GM23338 (cell line): ENCODE measurements at regions not wholly inside any gene's neighbourhood (a gene's known extent, or its start where the extent isn't known, plus 50 kb on each side); places are given as distances from the start of the nearest gene placed in this dataset.
"Not testable (repeated sequence)": the region's sequence is repeated elsewhere in the genome, so short reads cannot be mapped to it uniquely, and the experiment has no call there.

Experiments used
- CREB1 ChIP-seq: fragments of 250-450 bp; sonication (Bioruptor Pico); IDR thresholded peaks from 2 replicates; pipeline ENCODE4 v1.5.0; 2020; ENCODE audit warnings: low read depth, mild to moderate bottlenecking, moderate library complexity
- EZH2 ChIP-seq: fragments of 200-600 bp; sonication (generic); IDR thresholded peaks from one replicate; pipeline ENCODE4 v1.8.0; 2017; ENCODE audit warnings: antibody characterized with exemption, mild to moderate bottlenecking, low read depth; ENCODE audit not compliant: unreplicated experiment
- NANOG ChIP-seq: IDR thresholded peaks from 2 replicates; pipeline ENCODE4 v1.6.1; 2016; ENCODE audit warnings: antibody characterized with exemption, borderline replicate concordance
- POLR2AphosphoS5 ChIP-seq: IDR thresholded peaks from 2 replicates; pipeline ENCODE4 v1.6.1; 2016; ENCODE audit warnings: antibody characterized with exemption, low read depth
- STAT1 ChIP-seq: IDR thresholded peaks from one replicate; pipeline ENCODE4 v1.6.1; 2016; ENCODE audit warnings: antibody characterized with exemption; ENCODE audit not compliant: unreplicated experiment
- ZNF462 ChIP-seq: fragments of 250-450 bp; sonication (Bioruptor Pico); IDR thresholded peaks from 2 replicates; pipeline ENCODE4 v1.5.0; 2020; ENCODE audit warnings: mild to moderate bottlenecking, moderate library complexity
- TF ChIP-seq, protein P1 (sequence below), 2 experiments: fragments of 200-600 bp in 1 of 2; sonication (generic) in 1 of 2; conservative IDR thresholded peaks; 2 replicates each; pipeline versions ENCODE4 v1.5.1 to v1.6.1; 2016 to 2017; ENCODE audit warnings: antibody characterized with exemption in 2 of 2, low read depth in 2 of 2, mild to moderate bottlenecking in 2 of 2, moderate library complexity in 1 of 2

DNA sequence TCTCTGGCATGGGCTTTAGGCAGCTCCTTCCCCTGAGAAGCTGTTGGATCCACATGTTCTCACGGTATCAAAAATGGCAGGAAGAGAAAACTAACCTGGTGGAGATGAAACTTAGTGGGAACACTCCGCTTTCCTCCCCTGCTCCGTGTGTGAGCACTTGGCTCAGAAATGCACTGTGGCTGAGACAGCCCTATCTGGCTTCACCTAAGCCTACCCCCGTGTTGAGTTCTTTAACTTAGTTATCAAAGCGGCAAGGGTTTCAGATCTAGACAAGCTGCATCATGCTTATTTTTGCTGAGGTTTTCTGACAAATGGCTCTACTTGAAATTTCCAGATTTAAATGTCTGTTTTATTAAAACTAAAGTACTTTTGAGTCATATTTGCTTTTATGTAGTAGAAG is 221.6 kb upstream of the PLGLB2 start:
- TF ChIP-seq EZH2; STAT1; POLR2AphosphoS5; CREB1; NANOG; ZNF462 (CRISPR knock-in tag): not testable (repeated sequence)
- TF ChIP-seq, protein P1, sequence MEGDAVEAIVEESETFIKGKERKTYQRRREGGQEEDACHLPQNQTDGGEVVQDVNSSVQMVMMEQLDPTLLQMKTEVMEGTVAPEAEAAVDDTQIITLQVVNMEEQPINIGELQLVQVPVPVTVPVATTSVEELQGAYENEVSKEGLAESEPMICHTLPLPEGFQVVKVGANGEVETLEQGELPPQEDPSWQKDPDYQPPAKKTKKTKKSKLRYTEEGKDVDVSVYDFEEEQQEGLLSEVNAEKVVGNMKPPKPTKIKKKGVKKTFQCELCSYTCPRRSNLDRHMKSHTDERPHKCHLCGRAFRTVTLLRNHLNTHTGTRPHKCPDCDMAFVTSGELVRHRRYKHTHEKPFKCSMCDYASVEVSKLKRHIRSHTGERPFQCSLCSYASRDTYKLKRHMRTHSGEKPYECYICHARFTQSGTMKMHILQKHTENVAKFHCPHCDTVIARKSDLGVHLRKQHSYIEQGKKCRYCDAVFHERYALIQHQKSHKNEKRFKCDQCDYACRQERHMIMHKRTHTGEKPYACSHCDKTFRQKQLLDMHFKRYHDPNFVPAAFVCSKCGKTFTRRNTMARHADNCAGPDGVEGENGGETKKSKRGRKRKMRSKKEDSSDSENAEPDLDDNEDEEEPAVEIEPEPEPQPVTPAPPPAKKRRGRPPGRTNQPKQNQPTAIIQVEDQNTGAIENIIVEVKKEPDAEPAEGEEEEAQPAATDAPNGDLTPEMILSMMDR (conservative IDR thresholded peaks at IDR 0.05; ENCODE audit: low read depth in 2 of 2): not testable (repeated sequence)
